ENCODE measurements at regions not wholly inside any gene's neighbourhood (a gene's known extent, or its start where the extent isn't known, plus 50 kb on each side); places are given as distances from the start of the nearest gene placed in this dataset.

GRCh38 chr10:36671607-36672006 lies 453.8 kb upstream of the ANKRD30A start:
- TF ChIP-seq POLR2AphosphoS5 (IDR thresholded peaks at IDR 0.05; ENCODE audit: low read depth, low read length) (no peak), POLR2A (IDR thresholded peaks at IDR 0.05; ENCODE audit: low read depth, low read length) (no peak)

Data from GM12892 (cell line).